Mucosa of gallbladder (tissue), 1 donor: ENCODE measurements at regions not wholly inside any gene's neighbourhood (a gene's known extent, or its start where the extent isn't known, plus 50 kb on each side); places are given as distances from the start of the nearest gene placed in this dataset.

Experiments
- DNase-seq: peaks from one replicate; pipeline ENCODE4 v3.0.0-alpha.2; 2020; ENCODE audit warnings: low spot score
- donor health status: DM: no; HTN: no; CAD: no.

- DNase-seq, result no peak
These were observed 175.3 kb upstream of the LYZL1 start for GRCh38 chr10:29113616-29113945.

GRCh38 chr10:29114141-29114540 is 174.7 kb upstream of the LYZL1 start:
- DNase-seq, result no peak

DNA sequence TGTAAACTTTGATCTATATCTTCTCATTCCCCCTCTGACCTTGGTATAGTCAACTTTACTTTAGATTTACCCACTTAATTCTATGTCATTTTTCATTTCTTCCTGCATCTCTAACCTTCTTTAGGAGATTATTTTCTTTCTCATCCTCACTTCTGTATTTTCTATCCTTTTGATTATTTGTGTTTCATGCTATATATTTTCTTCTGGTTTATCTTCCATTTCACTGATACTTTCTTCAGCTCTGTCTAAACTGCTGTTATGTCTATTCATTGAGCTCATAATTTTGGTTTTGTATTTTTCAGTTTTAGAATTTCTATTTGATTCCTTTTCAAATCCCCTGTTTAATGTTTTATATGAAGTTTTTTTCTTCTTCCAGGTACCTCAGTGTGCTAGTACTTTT is 171.1 kb upstream of the LYZL1 start:
- no peak for DNase-seq

GRCh38 chr10:29119374-29119773 is 169.5 kb upstream of the LYZL1 start:
- no peak for DNase-seq

- no peak for DNase-seq
These were observed 168.7 kb upstream of the LYZL1 start for GRCh38 chr10:29120216-29120615.

GRCh38 chr10:29124864-29125263 is 164.0 kb upstream of the LYZL1 start:
- no peak for DNase-seq

- DNase-seq, result no peak
These were observed 161.7 kb upstream of the LYZL1 start for GRCh38 chr10:29127037-29127700.

GRCh38 chr10:29127731-29128130 is 161.1 kb upstream of the LYZL1 start:
- no peak for DNase-seq

DNA sequence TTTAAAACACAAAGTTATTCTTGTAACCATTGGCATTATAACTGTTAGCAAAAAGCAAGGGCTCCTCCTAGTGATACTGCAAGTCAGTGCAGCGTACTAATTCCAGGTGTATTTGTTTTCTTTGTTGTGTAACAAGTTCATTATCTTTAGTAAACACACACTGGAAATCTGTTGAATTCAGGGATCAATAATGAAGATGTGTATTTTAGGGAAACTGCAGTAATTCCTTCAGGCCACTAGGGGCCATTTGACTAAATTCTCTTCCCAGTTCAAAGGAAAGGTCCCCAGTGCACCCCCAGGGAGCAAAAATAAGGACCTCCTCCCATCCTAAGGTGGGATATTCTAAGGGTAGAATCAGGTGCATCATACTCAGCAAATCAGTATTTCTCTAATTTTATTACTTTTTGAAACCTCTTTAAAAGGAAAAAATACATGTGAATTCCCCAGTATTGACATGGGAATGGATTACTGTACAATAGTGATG is 158.6 kb upstream of the LYZL1 start:
- no peak for DNase-seq

- DNase-seq, result no peak
These were observed 156.8 kb upstream of the LYZL1 start for GRCh38 chr10:29131952-29132547.

- no peak for DNase-seq
These were observed 156.2 kb upstream of the LYZL1 start for GRCh38 chr10:29132551-29133111.

- no peak for DNase-seq
These were observed 153.5 kb upstream of the LYZL1 start for GRCh38 chr10:29135337-29135736.

DNA sequence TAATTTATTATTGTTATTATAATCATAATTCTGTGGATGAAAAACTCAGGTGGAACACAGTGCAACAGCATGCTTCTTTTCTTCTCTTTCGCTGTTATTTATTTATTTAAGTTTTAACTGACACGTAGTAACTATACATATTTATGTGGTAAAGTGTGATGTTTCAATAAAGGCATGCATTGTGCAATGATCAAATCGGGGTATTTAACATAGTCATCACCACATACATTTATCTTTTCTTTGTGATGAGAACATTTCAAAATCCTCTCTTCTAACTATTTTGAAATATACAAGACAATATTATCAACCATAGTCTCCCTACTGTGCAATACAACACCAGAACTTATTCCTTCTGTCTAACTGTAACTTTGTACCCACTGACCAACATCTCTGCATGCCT is 152.5 kb upstream of the LYZL1 start:
- no peak for DNase-seq

- no peak for DNase-seq
These were observed 148.7 kb upstream of the LYZL1 start for GRCh38 chr10:29140151-29140550.

GRCh38 chr10:29140991-29141390 is 147.9 kb upstream of the LYZL1 start:
- DNase-seq, result no peak

- no peak for DNase-seq
These were observed 147.1 kb upstream of the LYZL1 start for GRCh38 chr10:29141761-29142160.

DNA sequence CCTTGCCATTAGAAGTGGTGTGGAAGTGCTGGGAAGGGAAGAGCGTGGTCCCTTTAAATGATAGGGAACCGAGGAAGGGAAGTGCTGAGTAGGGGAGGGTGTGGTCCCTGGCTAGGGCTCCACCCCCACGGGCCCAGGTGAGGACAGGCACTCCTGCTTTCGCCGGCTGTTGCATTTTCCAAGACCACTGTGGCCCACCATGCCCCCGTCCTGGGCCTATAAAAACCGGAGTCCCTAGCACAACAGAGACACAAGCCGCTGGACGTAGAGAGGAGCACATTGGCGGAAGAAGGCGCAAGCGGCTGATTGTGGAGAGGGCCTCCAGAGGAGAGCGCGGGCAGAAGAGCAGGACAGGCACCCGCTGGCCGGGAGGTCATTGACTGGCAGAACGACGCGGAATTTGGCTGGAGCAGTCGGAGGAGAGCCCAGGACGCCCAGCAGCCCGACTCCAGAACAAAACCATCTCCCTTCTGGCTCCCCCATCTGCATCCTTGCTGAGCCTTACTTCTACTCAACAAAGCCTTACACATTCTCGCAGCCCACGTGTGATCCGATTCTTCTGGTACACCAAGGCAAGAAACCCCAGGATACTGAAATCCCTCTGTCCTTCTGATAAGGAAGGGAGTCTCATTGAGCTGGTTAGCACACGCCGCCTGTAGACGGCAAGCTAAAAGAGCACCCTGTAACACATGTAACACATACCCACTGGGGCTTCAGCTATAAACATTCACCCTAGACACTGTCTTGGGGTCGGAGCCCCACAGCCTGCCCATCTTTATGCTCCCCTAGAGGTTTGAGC is 146.2 kb upstream of the LYZL1 start:
- no peak for DNase-seq

GRCh38 chr10:29144126-29144525 is 144.7 kb upstream of the LYZL1 start:
- no peak for DNase-seq

DNA sequence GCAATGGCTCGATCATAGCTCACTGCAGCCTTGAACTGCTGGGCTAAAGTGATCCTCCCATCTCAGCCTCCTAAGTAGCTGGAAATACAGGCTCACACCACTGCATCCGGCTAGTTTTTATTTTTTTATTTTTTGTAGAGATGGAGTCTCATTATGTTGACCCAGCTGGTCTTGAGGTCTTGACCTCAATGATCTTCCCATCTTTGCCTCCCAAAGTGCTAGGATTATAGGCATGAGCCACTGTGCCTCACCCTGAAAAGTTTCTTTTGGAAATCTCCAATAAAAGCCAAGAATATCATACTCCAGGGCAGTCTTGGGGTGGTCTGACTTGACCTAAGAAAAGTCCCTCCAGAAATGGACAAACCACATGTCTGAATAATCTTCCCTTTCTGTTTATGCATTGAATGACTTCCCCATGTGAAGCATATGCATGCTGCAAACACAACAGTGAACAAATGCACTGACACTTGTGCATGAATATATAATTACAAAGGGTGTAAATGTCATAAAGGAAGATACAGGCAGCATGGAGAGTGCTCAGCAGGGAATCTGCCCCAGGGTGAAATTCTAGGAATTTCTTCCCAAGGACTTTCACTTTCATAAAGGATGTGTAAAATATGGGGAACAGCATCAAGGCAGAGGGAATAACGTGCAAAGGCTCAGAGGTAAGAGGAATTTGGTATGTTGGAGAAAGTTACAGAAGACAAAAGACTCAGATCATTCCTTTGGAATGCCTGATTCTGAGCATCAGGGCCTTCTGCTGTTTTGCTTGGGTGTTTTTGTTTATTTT is 142.4 kb upstream of the LYZL1 start:
- no peak for DNase-seq

- peak; percentile 19 for DNase-seq
These were observed 138.9 kb upstream of the LYZL1 start for GRCh38 chr10:29150010-29150409.

DNA sequence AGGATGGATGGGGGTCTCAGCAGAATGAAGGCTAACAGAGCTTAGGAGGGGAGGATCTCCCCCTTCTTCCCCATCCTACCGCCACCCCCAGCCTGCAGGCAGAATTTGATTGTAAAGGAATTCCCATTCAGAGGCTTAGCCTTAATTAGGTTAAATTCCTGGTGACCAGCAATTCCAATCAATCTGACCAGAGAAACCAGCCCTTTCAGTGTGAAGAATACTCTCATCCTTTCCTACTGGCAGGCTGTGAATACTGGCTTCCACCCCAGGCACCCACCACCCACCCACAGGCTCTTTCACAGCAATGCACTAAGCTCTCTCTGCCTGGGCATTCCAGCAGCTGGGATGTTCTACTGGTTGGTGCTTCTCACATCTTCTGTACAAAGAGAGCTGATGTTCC is 137.9 kb upstream of the LYZL1 start:
- DNase-seq, result no peak

DNA sequence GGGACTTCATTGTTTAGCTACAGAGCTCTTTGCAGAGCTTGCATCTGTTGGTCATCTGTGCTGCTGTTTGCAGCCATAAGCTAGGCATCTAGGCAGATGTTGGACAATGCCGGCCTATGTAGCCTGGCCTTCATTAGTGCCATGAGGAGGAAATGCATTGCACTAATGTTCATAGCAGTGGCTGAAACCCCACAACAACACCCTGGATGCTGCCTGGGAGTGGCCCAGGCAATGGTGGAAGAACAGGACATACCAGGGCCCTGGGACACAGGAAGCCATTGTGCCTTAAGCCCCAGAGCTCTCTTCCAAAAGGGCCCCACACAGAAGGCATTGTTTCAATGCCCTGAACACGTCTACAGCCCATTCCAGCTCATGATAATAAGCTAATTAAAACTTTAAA is 131.5 kb upstream of the LYZL1 start:
- DNase-seq, result no peak
